Ishikawa (cell line): ENCODE measurements at regions not wholly inside any gene's neighbourhood (a gene's known extent, or its start where the extent isn't known, plus 50 kb on each side); places are given as distances from the start of the nearest gene placed in this dataset.

Experiments used
- EP300 ChIP-seq: IDR thresholded peaks from 2 replicates; pipeline ENCODE4 v1.6.1; 2012; ENCODE audit warnings: borderline replicate concordance
- REST ChIP-seq: IDR thresholded peaks from 2 replicates; pipeline ENCODE4 v1.6.1; 2012; ENCODE audit warnings: low read depth, mild to moderate bottlenecking
- YY1 ChIP-seq: IDR thresholded peaks from 2 replicates; pipeline ENCODE4 v1.6.1; 2012; ENCODE audit warnings: low read depth
- ZBTB7A ChIP-seq: IDR thresholded peaks from 2 replicates; pipeline ENCODE4 v1.6.1; 2012; ENCODE audit warnings: low read depth

DNA sequence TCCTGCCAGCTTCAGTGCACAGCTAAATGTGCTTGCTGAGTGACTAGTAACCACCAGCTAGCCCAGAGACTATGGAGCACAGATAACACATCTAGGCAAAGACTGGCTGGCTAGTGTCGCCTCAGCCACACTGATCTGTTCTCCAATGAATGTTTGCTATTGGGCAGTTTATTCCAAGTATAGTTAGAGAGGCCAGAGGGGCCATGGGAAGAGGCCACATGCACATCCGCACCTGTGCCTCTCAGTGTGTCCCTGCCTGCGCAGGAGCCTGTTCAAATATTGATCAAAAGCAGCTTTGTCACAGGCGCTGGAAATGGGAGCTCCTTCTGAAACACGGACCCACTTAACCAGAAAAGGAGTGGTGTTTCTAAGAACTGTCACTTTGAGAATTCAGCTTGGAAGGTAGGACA, 51.3 kb upstream of the ATP1A1 start:
- TF ChIP-seq ZBTB7A (no peak), YY1 (no peak), EP300 (no peak), REST (no peak)
